H1 (cell line): ENCODE measurements at regions not wholly inside any gene's neighbourhood (a gene's known extent, or its start where the extent isn't known, plus 50 kb on each side); places are given as distances from the start of the nearest gene placed in this dataset.

Source experiments
- CTCF ChIA-PET: fragments of 300-600 bp; sonication (Branson Sonifier 250); formaldehyde crosslinking; loops from one replicate; lab custom pipeline; 2021; ENCODE audit not compliant: partially characterized antibody; lab: Charles Lee
- POLR2A ChIA-PET: fragments of 300-600 bp; sonication (Branson Sonifier 250); formaldehyde crosslinking; loops from one replicate; lab custom pipeline; 2021; ENCODE audit warnings: inconsistent platforms; ENCODE audit not compliant: partially characterized antibody; lab: Charles Lee
- DNase-seq, 2 experiments: peaks; one replicate each; pipeline versions ENCODE4 v3.0.0 to v3.0.0-alpha.2; 2010 to 2022; ENCODE audit warnings: low spot score in 2 of 2, low read depth in 1 of 2, mixed read lengths in 1 of 2
- FAIRE-seq: peaks from 2 replicates; lab custom pipeline; 2011; peaks lifted over from hg19 to GRCh38; lab: Jason Lieb, UNC
- H2AFZ ChIP-seq: 2 replicates; pipeline ENCODE4 v1.8.1; 2012; ENCODE audit warnings: low read length, inconsistent platforms
- H2AK5ac ChIP-seq: 2 replicates; pipeline ENCODE4 v1.6.1; 2013; ENCODE audit warnings: low read depth, low read length
- H2BK120ac ChIP-seq: replicated peaks from 2 replicates; pipeline ENCODE3; 2013; ENCODE audit warnings: low read depth, low read length, inconsistent platforms
- H2BK12ac ChIP-seq: 2 replicates; pipeline ENCODE4 v1.6.1; 2013; ENCODE audit warnings: low read depth, low read length
- H2BK15ac ChIP-seq: 2 replicates; pipeline ENCODE4 v1.6.1; 2013; ENCODE audit warnings: low read length
- H2BK20ac ChIP-seq: 2 replicates; pipeline ENCODE4 v1.6.1; 2013; ENCODE audit warnings: low read length
- H2BK5ac ChIP-seq: 2 replicates; pipeline ENCODE4 v1.6.1; 2013; ENCODE audit warnings: low read depth, low read length
- H3K14ac ChIP-seq: 2 replicates; pipeline ENCODE4 v1.6.1; 2013; ENCODE audit warnings: inconsistent platforms; ENCODE audit not compliant: insufficient read length
- H3K18ac ChIP-seq: 2 replicates; pipeline ENCODE4 v1.6.1; 2013; ENCODE audit warnings: low read length; ENCODE audit errors: extremely low read depth
- H3K23ac ChIP-seq: 2 replicates; pipeline ENCODE4 v1.6.1; 2013; ENCODE audit warnings: inconsistent platforms; ENCODE audit not compliant: insufficient read length
- H3K23me2 ChIP-seq: 2 replicates; pipeline ENCODE4 v1.6.1; 2013; ENCODE audit warnings: low read depth, low read length
- H3K27ac ChIP-seq: 2 replicates; pipeline ENCODE4 v1.6.1; 2011; ENCODE audit warnings: low read depth, low read length, inconsistent platforms
- H3K27me3 ChIP-seq, 4 experiments: replicated peaks in 1 of 4; 1 replicate in 1 of 4; 2 replicates in 3 of 4; pipeline versions ENCODE4 v1.6.1 to v1.8.1; 2011 to 2013; ENCODE audit warnings: low read length in 3 of 4, mild to moderate bottlenecking in 3 of 4, inconsistent platforms in 2 of 4, mixed read lengths in 2 of 4, moderate library complexity in 1 of 4; ENCODE audit not compliant: control insufficient read depth in 3 of 4, insufficient read depth in 3 of 4; ENCODE audit errors: extremely low read depth in 1 of 4
- H3K36me3 ChIP-seq, 4 experiments: 2 replicates each; pipeline versions ENCODE4 v1.6.1 to v1.8.1; 2011 to 2013; ENCODE audit warnings: mild to moderate bottlenecking in 4 of 4, low read length in 3 of 4, moderate library complexity in 2 of 4, control low read depth in 1 of 4, inconsistent platforms in 1 of 4; ENCODE audit not compliant: insufficient read depth in 4 of 4, control insufficient read depth in 2 of 4
- H3K4ac ChIP-seq: replicated peaks from 2 replicates; pipeline ENCODE3; 2013; ENCODE audit warnings: low read length, low read depth, mixed read lengths, inconsistent platforms; ENCODE audit not compliant: insufficient read length
- H3K4me1 ChIP-seq, 4 experiments: replicated peaks in 1 of 4; 1 replicate in 1 of 4; 2 replicates in 3 of 4; pipeline versions ENCODE4 v1.6.1 to v1.8.1; 2011 to 2013; ENCODE audit warnings: low read length in 3 of 4, inconsistent platforms in 2 of 4, mixed read lengths in 1 of 4; ENCODE audit not compliant: insufficient read depth in 4 of 4, control insufficient read depth in 3 of 4
- H3K4me2 ChIP-seq, 2 experiments: 2 replicates each; pipeline versions ENCODE4 v1.6.1 to v1.8.1; 2011 to 2013; ENCODE audit warnings: low read depth in 2 of 2, low read length in 2 of 2, control low read depth in 1 of 2, inconsistent platforms in 1 of 2, mild to moderate bottlenecking in 1 of 2; ENCODE audit not compliant: insufficient read depth in 1 of 2
- H3K4me3 ChIP-seq, 4 experiments: fragments of 200-600, 300-600 bp in 1 of 4; sonication (generic), shearing (Covaris generic), sonication (Bioruptor Twin) in 1 of 4; 2 replicates each; pipeline versions ENCODE4 v1.5.1 to v1.8.1; 2011 to 2016; ENCODE audit warnings: low read length in 4 of 4, low read depth in 3 of 4, control low read depth in 2 of 4, inconsistent platforms in 2 of 4, mild to moderate bottlenecking in 2 of 4, mixed read lengths in 1 of 4, moderate library complexity in 1 of 4; ENCODE audit not compliant: insufficient read depth in 2 of 4; ENCODE audit errors: extremely low read depth in 1 of 4
- H3K56ac ChIP-seq: replicated peaks from 2 replicates; pipeline ENCODE3; 2013; ENCODE audit warnings: low read depth, mild to moderate bottlenecking, mixed read lengths, low read length, inconsistent platforms; ENCODE audit not compliant: insufficient read length
- H3K79me1 ChIP-seq: 2 replicates; pipeline ENCODE4 v1.6.1; 2013; ENCODE audit warnings: low read depth, low read length, control low read depth
- H3K79me2 ChIP-seq, 2 experiments: 2 replicates each; pipeline versions ENCODE4 v1.6.1 to v1.8.1; 2012 to 2013; ENCODE audit warnings: low read length in 2 of 2, mild to moderate bottlenecking in 2 of 2, inconsistent platforms in 1 of 2; ENCODE audit not compliant: insufficient read depth in 2 of 2, control insufficient read depth in 1 of 2
- H3K9ac ChIP-seq, 4 experiments: replicated peaks in 1 of 4; 1 replicate in 1 of 4; 2 replicates in 3 of 4; pipeline versions ENCODE4 v1.6.1 to v1.8.1; 2011 to 2013; ENCODE audit warnings: low read depth in 3 of 4, low read length in 3 of 4, control low read depth in 2 of 4, mild to moderate bottlenecking in 2 of 4, moderate library complexity in 2 of 4, inconsistent platforms in 1 of 4; ENCODE audit errors: extremely low read depth in 1 of 4
- H3K9me3 ChIP-seq, 2 experiments: 2 replicates each; pipeline versions ENCODE4 v1.6.1 to v1.8.1; 2012 to 2013; ENCODE audit warnings: mild to moderate bottlenecking in 2 of 2, moderate library complexity in 2 of 2, control low read depth in 1 of 2, inconsistent platforms in 1 of 2, low read depth in 1 of 2, low read length in 1 of 2, mixed read lengths in 1 of 2; ENCODE audit not compliant: insufficient read depth in 2 of 2
- H4K20me1 ChIP-seq, 2 experiments: replicated peaks in 1 of 2; 2 replicates each; pipeline versions ENCODE3 to v1.8.1; 2011 to 2013; ENCODE audit warnings: inconsistent platforms in 2 of 2, low read length in 2 of 2, mild to moderate bottlenecking in 1 of 2; ENCODE audit not compliant: insufficient read depth in 2 of 2, control insufficient read depth in 1 of 2
- H4K5ac ChIP-seq: 2 replicates; pipeline ENCODE4 v1.6.1; 2013; ENCODE audit warnings: low read length, low read depth, mixed read lengths, inconsistent platforms; ENCODE audit not compliant: insufficient read length
- H4K8ac ChIP-seq: 2 replicates; pipeline ENCODE4 v1.8.0; 2013; ENCODE audit warnings: mild to moderate bottlenecking, moderate library complexity, low read length, inconsistent platforms; ENCODE audit not compliant: insufficient read depth; ENCODE audit errors: extremely low read depth
- H4K91ac ChIP-seq: replicated peaks from 2 replicates; pipeline ENCODE3; 2013; ENCODE audit warnings: low read length, mixed read lengths, inconsistent platforms; ENCODE audit not compliant: insufficient read length
- KDM5A ChIP-seq: fragments of 200-600 bp; IDR thresholded peaks from 2 replicates; pipeline ENCODE4 v1.7.1; 2012; ENCODE audit warnings: mild to moderate bottlenecking, low read length, inconsistent platforms, mixed read lengths
- PHF8 ChIP-seq: fragments of 200-600 bp; sonication (generic); conservative IDR thresholded peaks from 2 replicates; pipeline ENCODE4 v1.7.1; 2012; ENCODE audit warnings: low read depth, mild to moderate bottlenecking, inconsistent platforms, low read length, moderate library complexity
- WGBS, 2 experiments: shearing (Covaris generic) in 1 of 2; methylation state at CpG; one replicate each; pipeline versions ENCODE4 v1.1.6 to v1.1.7; 2013 to 2015; ENCODE audit warnings: low lambda C conversion rate in 2 of 2, mixed read lengths in 2 of 2, inconsistent platforms in 1 of 2, low coverage in 1 of 2, missing lambda C conversion rate in 1 of 2; ENCODE audit not compliant: insufficient replicate concordance in 2 of 2, insufficient coverage in 1 of 2, insufficient read length in 1 of 2; ENCODE audit errors: extremely low coverage in 1 of 2, missing lambda C conversion rate in 1 of 2; 5-methylcytosine and 5-hydroxymethylcytosine counted together

GRCh38 chr4:117770269-117771102 is 263.8 kb upstream of the NDST3 start:
- Histone ChIP-seq H3K79me2 (no peaks in the 10 kb centered on the region), H3K9me3 (no peaks in the 10 kb centered on the region), H3K27me3 (no peaks in the 10 kb centered on the region), H2BK120ac (no peak overlapping the region), H4K20me1 (no peaks in the 10 kb centered on the region), H3K27ac (no peak overlapping the region), H3K9ac (no peak overlapping the region), H4K5ac (no peak overlapping the region), H3K56ac (no peak overlapping the region), H3K36me3 (no peaks in the 10 kb centered on the region), H3K79me1 (no peaks in the 10 kb centered on the region), H2BK20ac (no peak overlapping the region), H3K4me3 (no peak overlapping the region), H2BK15ac (no peak overlapping the region), H2BK12ac (no peak overlapping the region), H3K4ac (peak overlapping the region; percentile 80), H2AK5ac (no peak overlapping the region), H3K18ac (no peak overlapping the region), H2AFZ (peak overlapping the region; percentile 71; the same call in 1 of the 2 replicates), H4K91ac (no peak overlapping the region), H3K14ac (no peak overlapping the region), H3K4me1 (no peaks in the 10 kb centered on the region; a peak in 1 of 7 replicates), H2BK5ac (no peak overlapping the region), H4K8ac (peak overlapping the region; percentile 15; the same call in 1 of the 2 replicates), H3K4me2 (no peak overlapping the region), H3K23ac (no peak overlapping the region), H3K23me2 (no peaks in the 10 kb centered on the region)
- DNase-seq (no peak), FAIRE-seq (no peak)
- ChIA-PET POLR2A (interaction anchor here (0.6 kb wide), 1 partner anchor 1686 kb away, joined by 3 read pairs; no protein-coding TSS in a partner anchor), CTCF (interaction anchor here (0.6 to 2.2 kb wide), 14 partner anchors 9 to 636 kb away, joined by 3 to 7 read pairs (median 3); no protein-coding TSS in a partner anchor)
- WGBS, 2 experiments, result 94% methylated on average over 3 of the region's 3 CpGs; no CpG with 5 or more reads in 1 of the 2 experiments
- TF ChIP-seq KDM5A (no peak), PHF8 (no peak)
